WTC11 (cell line): ENCODE measurements at regions not wholly inside any gene's neighbourhood (a gene's known extent, or its start where the extent isn't known, plus 50 kb on each side); places are given as distances from the start of the nearest gene placed in this dataset.

ENCODE experiments used
- ATAC-seq: fragments of 200-7000 bp; cut with Tn5 transposase; 2 replicates; pipeline ENCODE4 v1.10.0; 2021; ENCODE audit warnings: mild to moderate bottlenecking, moderate library complexity
- CTCF ChIA-PET: fragments of 300-600 bp; sonication (Branson Sonifier 250); formaldehyde crosslinking; loops from one replicate; lab custom pipeline; 2021; ENCODE audit warnings: antibody characterized with exemption; lab: Charles Lee
- POLR2A ChIA-PET: fragments of 350-600 bp; sonication (Branson Sonifier 250); formaldehyde crosslinking; loops from one replicate; lab custom pipeline; 2021; ENCODE audit warnings: antibody characterized with exemption; lab: Charles Lee
- DNase-seq: peaks from one replicate; pipeline ENCODE4 v3.0.0; 2021; ENCODE audit warnings: low spot score
- H3K27ac Mint-ChIP-seq: 2 replicates; pipeline ENCODE4 v1.8.0; 2021; ENCODE audit warnings: mixed read lengths
- H3K27me3 Mint-ChIP-seq: 2 replicates; pipeline ENCODE4 v1.8.0; 2021; ENCODE audit warnings: low read depth, mild to moderate bottlenecking, moderate library complexity, mixed read lengths
- H3K36me3 Mint-ChIP-seq: 2 replicates; pipeline ENCODE4 v1.8.0; 2021; ENCODE audit warnings: mixed read lengths
- H3K4me1 Mint-ChIP-seq: 2 replicates; pipeline ENCODE4 v1.8.0; 2022; ENCODE audit warnings: mixed read lengths
- H3K4me3 Mint-ChIP-seq: 2 replicates; pipeline ENCODE4 v1.8.0; 2021; ENCODE audit warnings: mild to moderate bottlenecking, moderate library complexity, mixed read lengths
- H3K9me3 Mint-ChIP-seq: 2 replicates; pipeline ENCODE4 v1.8.0; 2021; ENCODE audit warnings: mixed read lengths
- ATF1 ChIP-seq: sonication (generic); formaldehyde crosslinking; IDR thresholded peaks from 2 replicates; pipeline ENCODE4 v1.8.1; 2023; ENCODE audit warnings: mild to moderate bottlenecking, moderate library complexity, missing genetic modification reagents
- ATF2 ChIP-seq: sonication (generic); formaldehyde crosslinking; IDR thresholded peaks from 2 replicates; pipeline ENCODE4 v1.8.1; 2022; ENCODE audit warnings: low read depth, missing genetic modification reagents, borderline replicate concordance
- CBFB ChIP-seq: sonication (generic); formaldehyde crosslinking; IDR thresholded peaks from 2 replicates; pipeline ENCODE4 v1.8.1; 2022; ENCODE audit warnings: mild to moderate bottlenecking, low read depth, missing genetic modification reagents
- EMX1 ChIP-seq: fragments of 250-450 bp; sonication (Bioruptor Pico); IDR thresholded peaks from 2 replicates; pipeline ENCODE4 v1.8.0; 2021; ENCODE audit warnings: mild to moderate bottlenecking
- FOXK1 ChIP-seq: sonication (generic); formaldehyde crosslinking; IDR thresholded peaks from 2 replicates; pipeline ENCODE4 v1.8.0; 2022; ENCODE audit warnings: mild to moderate bottlenecking, moderate library complexity, missing genetic modification reagents
- FOXP1 ChIP-seq: sonication (generic); formaldehyde crosslinking; IDR thresholded peaks from 2 replicates; pipeline ENCODE4 v1.8.0; 2022; ENCODE audit warnings: missing genetic modification reagents, mild to moderate bottlenecking, moderate library complexity, borderline replicate concordance
- GABPB1 ChIP-seq: sonication (generic); formaldehyde crosslinking; IDR thresholded peaks from 2 replicates; pipeline ENCODE4 v1.8.1; 2023; ENCODE audit warnings: mild to moderate bottlenecking, missing genetic modification reagents
- HMGXB4 ChIP-seq: sonication (generic); formaldehyde crosslinking; IDR thresholded peaks from 2 replicates; pipeline ENCODE4 v1.8.1; 2023; ENCODE audit warnings: mild to moderate bottlenecking, moderate library complexity, missing genetic modification reagents
- IRF1 ChIP-seq: sonication (generic); formaldehyde crosslinking; IDR thresholded peaks from 2 replicates; pipeline ENCODE4 v1.8.0; 2023; ENCODE audit warnings: missing genetic modification reagents
- JAZF1 ChIP-seq: fragments of 250-450 bp; sonication (Bioruptor Pico); IDR thresholded peaks from 2 replicates; pipeline ENCODE4 v1.9.0; 2021; ENCODE audit warnings: moderate library complexity, mild to moderate bottlenecking, inconsistent platforms
- JUN ChIP-seq: sonication (generic); formaldehyde crosslinking; IDR thresholded peaks from 2 replicates; pipeline ENCODE4 v1.8.0; 2023; ENCODE audit warnings: mild to moderate bottlenecking, missing genetic modification reagents
- NFE2L1 ChIP-seq: sonication (generic); formaldehyde crosslinking; IDR thresholded peaks from 2 replicates; pipeline ENCODE4 v1.8.1; 2023; ENCODE audit warnings: missing genetic modification reagents
- STAT6 ChIP-seq: sonication (generic); formaldehyde crosslinking; conservative IDR thresholded peaks from 2 replicates; pipeline ENCODE4 v1.8.1; 2023; ENCODE audit warnings: mild to moderate bottlenecking, low read depth, missing genetic modification reagents, moderate library complexity
- USF2 ChIP-seq: sonication (generic); formaldehyde crosslinking; IDR thresholded peaks from 2 replicates; pipeline ENCODE4 v1.8.1; 2023; ENCODE audit warnings: mild to moderate bottlenecking, missing genetic modification reagents, moderate library complexity
- ZBTB21 ChIP-seq: sonication (generic); formaldehyde crosslinking; IDR thresholded peaks from 2 replicates; pipeline ENCODE4 v1.8.1; 2023; ENCODE audit warnings: mild to moderate bottlenecking, missing genetic modification reagents, borderline replicate concordance
- ZBTB43 ChIP-seq: sonication (generic); formaldehyde crosslinking; IDR thresholded peaks from 2 replicates; pipeline ENCODE4 v1.8.1; 2023; ENCODE audit warnings: mild to moderate bottlenecking, missing genetic modification reagents
- ZNF232 ChIP-seq: sonication (generic); formaldehyde crosslinking; IDR thresholded peaks from 2 replicates; pipeline ENCODE4 v1.8.0; 2022; ENCODE audit warnings: mild to moderate bottlenecking, missing genetic modification reagents
- ZNF281 ChIP-seq: sonication (generic); formaldehyde crosslinking; IDR thresholded peaks from 2 replicates; pipeline ENCODE4 v1.8.0; 2023; ENCODE audit warnings: mild to moderate bottlenecking, missing genetic modification reagents
- ZNF512 ChIP-seq: sonication (generic); formaldehyde crosslinking; IDR thresholded peaks from 2 replicates; pipeline ENCODE4 v1.8.1; 2022; ENCODE audit warnings: missing genetic modification reagents, borderline replicate concordance

- no peak for ATAC-seq
- no peak overlapping the region for H3K27ac Mint-ChIP-seq
- CTCF ChIA-PET, result no interaction called here
- POLR2A ChIA-PET, result no interaction called here
- no peak for DNase-seq
- peaks cover 21% of the 10 kb centered on the region for H3K9me3 Mint-ChIP-seq
- H3K4me3 Mint-ChIP-seq, result no peak overlapping the region
- H3K27me3 Mint-ChIP-seq, result no peaks in the 10 kb centered on the region
- no peak for TF ChIP-seq ZBTB21 (CRISPR knock-in tag)
- TF ChIP-seq JUN (CRISPR knock-in tag), result no peak
- TF ChIP-seq HMGXB4 (CRISPR knock-in tag), result no peak
- TF ChIP-seq CBFB (CRISPR knock-in tag), result no peak
- TF ChIP-seq EMX1, result no peak
- no peak for TF ChIP-seq USF2 (CRISPR knock-in tag)
- no peak for TF ChIP-seq FOXK1 (CRISPR knock-in tag)
- no peak for TF ChIP-seq NFE2L1 (CRISPR knock-in tag)
- TF ChIP-seq JAZF1 (CRISPR knock-in tag), result no peak
- no peak for TF ChIP-seq ZNF232 (CRISPR knock-in tag)
- no peak for TF ChIP-seq GABPB1 (CRISPR knock-in tag)
- no peak for TF ChIP-seq ATF1 (CRISPR knock-in tag)
- no peak for TF ChIP-seq ATF2 (CRISPR knock-in tag)
- TF ChIP-seq IRF1, result no peak
- H3K4me1 Mint-ChIP-seq, result no peaks in the 10 kb centered on the region
- peaks cover 7% of the 10 kb centered on the region for H3K36me3 Mint-ChIP-seq
These were observed 947.7 kb upstream of the SLIT2 start for GRCh38 chr4:19304028-19304427.

GRCh38 chr4:19301527-19301926, 950.2 kb upstream of the SLIT2 start:
- H3K4me3 Mint-ChIP-seq, result no peak overlapping the region
- H3K27ac Mint-ChIP-seq, result no peak overlapping the region
- DNase-seq (no peak), ATAC-seq (no peak)
- ChIA-PET POLR2A (interaction anchor here (0.6 kb wide), 1 partner anchor 148 kb away, joined by 4 read pairs; no protein-coding TSS in a partner anchor), CTCF (no interaction called here)
- no peaks in the 10 kb centered on the region for H3K4me1 Mint-ChIP-seq
- peaks cover 10% of the 10 kb centered on the region for H3K9me3 Mint-ChIP-seq
- no peaks in the 10 kb centered on the region for H3K27me3 Mint-ChIP-seq
- H3K36me3 Mint-ChIP-seq, result no peaks in the 10 kb centered on the region
- no peak for TF ChIP-seq FOXP1 (CRISPR knock-in tag)
- no peak for TF ChIP-seq ATF2 (CRISPR knock-in tag)
- no peak for TF ChIP-seq IRF1
- no peak for TF ChIP-seq ZNF281 (CRISPR knock-in tag)
- no peak for TF ChIP-seq ZNF512 (CRISPR knock-in tag)
- TF ChIP-seq ZBTB43 (CRISPR knock-in tag), result no peak
- TF ChIP-seq JUN (CRISPR knock-in tag), result no peak
- no peak for TF ChIP-seq STAT6 (CRISPR knock-in tag)
